ENCODE measurements at regions not wholly inside any gene's neighbourhood (a gene's known extent, or its start where the extent isn't known, plus 50 kb on each side); places are given as distances from the start of the nearest gene placed in this dataset.

- no peak for DNase-seq (ENCODE audit: low spot score)
Observed at GRCh38 chr4:62235911-62236310, 1035.8 kb downstream of the ADGRL3 start.

DNA sequence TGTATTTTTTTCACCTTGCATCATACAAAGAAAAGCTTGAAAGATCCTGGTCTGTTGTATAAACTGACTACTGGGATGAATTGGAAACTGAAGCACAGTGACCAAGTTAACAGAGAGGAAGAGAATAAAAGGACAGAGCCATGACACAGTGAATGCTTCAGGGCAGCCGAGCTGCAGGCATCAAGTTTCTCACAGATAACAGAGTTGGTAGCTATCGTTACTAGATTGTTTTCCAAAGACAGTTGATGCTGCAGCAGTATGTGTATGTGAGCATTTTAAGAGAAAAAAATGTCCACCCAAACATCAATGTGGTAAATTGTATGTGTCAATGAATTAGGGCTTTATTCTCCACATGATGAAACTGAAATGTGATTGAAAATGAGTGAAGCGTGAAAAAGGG, 1032.7 kb downstream of the ADGRL3 start:
- no peak for DNase-seq (ENCODE audit: low spot score)

DNA sequence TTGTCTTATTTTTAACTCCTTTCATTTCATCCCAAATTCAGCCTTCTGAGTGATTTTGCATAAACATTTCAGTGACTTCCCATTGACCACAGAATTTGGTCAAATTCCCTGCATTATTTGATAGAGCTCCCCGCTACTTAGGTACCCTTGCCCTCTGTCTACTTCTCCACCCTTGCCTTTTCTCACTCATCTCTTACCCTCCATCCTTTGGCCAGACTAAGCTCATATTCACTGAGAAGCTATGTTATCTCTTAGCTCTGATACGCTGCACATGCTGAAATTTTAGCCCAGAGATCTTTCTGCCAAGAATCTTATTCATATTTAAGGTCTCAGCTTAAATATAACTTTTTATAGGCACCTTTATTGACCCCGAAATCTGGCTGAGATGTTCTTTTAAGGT, 1031.9 kb downstream of the ADGRL3 start:
- DNase-seq (ENCODE audit: low spot score) = no peak

- DNase-seq (ENCODE audit: low spot score) = no peak
Observed at GRCh38 chr4:62226082-62226481, 1026.0 kb downstream of the ADGRL3 start.

DNA sequence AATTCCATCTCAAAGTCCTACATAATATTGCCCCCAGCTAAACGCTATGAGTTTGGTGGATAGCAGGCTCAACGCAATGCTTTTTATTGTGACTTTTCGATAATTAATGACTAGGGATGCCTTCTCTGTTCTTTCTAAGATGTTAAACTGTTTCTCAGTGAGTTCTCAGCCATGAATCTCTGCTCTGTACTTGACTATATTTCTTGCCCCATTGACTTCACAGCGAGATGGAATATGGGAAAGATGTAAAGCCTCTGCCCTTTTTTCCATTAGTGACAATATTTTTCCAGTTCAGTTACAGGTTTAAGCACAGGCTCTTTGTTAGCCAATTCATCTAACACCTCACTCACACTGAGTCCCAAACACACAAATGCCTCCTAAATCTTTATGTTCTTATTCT, 1022.0 kb downstream of the ADGRL3 start:
- DNase-seq (ENCODE audit: low spot score) = no peak

DNA sequence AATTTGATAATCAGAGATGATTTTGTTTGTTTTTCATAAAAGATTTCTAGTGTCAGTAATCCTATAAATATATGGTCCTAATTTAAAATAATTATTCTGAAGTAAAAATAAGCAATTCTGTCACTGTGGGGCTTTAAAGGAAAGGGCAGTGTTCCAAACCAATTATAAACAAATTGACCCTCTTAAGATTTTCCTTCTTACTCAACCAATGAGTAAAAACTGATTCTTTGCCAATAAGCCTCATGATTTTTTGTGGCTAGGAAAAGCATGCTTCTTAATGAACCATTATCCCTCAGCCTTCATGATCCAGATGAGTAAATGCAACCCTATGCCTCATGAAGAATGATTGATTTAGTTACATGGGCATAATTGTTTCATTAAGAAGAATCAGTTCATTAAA, 1010.4 kb downstream of the ADGRL3 start:
- no peak for DNase-seq (ENCODE audit: low spot score)

DNA sequence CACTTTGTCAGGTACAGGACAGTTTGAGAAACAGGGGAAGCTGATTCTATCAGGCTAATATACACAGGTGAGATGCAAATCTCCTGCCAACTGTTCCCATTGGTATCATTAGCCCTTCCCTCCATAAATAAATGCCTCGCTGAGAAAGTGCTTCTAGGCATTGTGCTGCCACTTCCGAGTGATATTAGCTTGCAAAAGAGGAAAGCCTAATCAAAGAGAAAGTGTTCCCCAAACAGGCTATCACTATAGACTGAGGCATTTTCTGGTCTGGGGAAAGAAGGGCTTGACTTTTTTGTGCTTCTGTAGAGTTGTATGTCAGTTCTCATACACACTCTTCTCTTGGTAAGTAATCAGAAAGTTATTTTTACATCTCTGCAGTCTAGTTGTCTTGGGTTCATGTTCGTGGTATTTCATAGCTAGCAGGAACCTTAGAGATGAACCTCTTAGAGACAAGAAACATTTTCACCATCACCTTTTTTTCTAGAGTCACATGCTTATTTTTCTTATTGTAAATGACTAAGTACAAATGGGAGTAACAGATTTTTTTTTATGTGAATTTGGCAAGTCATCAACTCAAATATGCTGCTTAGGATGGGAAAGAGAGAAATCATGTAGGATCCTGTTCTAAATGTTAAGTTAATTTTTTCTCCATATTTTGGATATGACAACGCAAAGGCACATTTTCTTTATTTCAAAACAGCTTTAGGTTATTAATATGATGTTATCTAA, 1009.8 kb downstream of the ADGRL3 start:
- no peak for DNase-seq (ENCODE audit: low spot score)

DNA sequence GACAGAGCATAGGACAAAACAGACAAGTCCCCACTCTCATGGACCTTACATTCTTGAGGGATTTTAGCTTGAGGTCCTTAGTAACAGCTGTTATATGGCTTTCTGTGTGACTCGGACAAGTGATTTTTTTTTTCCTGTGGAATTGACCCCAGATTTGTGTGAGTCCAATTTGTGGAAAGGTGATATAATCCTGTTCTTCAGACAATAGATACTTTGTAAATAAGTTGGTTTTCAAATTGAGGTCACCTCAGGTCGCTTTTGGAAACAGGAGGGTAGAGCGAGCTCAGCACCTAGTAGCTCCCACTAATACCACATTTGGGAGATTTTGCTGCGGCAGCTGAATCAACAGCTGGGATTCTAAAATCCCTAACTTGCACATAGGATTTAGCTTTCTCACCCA, 1008.8 kb downstream of the ADGRL3 start:
- DNase-seq (ENCODE audit: low spot score) = no peak

DNA sequence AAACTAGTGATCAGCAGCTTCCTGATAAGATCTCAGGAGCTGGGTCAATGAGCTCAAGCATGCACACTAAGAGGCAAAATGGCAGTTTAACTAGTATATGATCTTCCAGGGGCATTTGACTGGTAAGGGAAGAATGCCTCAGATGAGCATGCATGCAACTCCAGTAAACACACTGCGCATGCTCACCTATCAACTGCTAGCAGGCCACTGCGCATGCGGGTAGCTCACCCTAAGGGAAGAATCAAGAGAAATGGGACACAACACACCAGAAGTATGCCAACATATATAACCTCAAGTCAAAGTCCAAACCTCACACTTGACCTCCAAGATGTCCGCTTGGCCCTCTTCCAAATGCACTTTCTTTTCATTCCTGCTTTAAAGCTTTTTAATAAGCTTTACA, 1004.0 kb downstream of the ADGRL3 start:
- DNase-seq (ENCODE audit: low spot score) = no peak

DNA sequence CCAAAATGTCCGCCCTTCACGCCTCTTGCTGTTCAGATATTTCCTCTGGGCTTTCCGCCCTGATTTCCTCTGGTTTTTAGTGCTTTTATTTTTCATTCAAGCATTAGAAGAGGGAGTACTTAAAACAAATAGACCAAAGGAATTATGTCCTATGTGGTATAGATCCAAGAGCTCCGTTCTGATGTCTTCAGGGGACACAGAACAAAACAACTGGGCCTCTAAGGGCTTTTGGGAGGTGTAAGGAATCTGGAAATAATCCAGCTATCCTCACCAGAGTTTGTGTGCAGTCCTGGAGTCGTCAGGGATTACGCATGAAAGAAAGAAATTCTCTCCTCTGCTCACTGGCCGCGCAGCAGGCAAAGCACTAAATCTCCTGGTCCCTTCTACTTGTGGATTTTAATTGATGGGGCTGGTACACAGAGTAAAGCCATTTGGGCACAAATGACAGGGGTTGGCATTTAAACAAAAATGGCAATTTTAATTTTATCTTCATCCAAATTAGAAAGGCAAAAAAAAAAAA, 999.2 kb downstream of the ADGRL3 start:
- no peak for DNase-seq (ENCODE audit: low spot score)

- DNase-seq (ENCODE audit: low spot score) = no peak
Observed at GRCh38 chr4:62196338-62196737, 996.2 kb downstream of the ADGRL3 start.

GRCh38 chr4:62194342-62194741, 994.2 kb downstream of the ADGRL3 start:
- DNase-seq (ENCODE audit: low spot score) = no peak

DNA sequence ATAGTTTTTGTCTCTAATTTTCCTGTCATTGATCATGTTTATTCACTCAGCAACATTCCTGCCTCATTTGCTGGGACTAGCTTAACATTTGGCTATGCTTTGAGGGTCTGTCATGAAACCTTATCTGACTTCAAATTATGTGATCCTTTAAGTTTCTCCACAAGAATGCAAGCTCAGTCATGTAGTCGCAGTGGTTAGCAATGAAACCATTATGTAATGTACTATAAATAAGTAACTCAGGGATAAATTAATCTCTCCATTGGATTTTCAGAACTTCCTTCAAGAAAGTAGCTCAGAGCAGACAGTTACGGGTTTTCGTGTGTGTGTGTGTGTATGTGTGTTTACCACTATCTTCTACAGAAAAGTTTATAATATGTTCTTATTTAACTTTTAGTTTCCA, 993.6 kb downstream of the ADGRL3 start:
- DNase-seq (ENCODE audit: low spot score) = no peak

DNA sequence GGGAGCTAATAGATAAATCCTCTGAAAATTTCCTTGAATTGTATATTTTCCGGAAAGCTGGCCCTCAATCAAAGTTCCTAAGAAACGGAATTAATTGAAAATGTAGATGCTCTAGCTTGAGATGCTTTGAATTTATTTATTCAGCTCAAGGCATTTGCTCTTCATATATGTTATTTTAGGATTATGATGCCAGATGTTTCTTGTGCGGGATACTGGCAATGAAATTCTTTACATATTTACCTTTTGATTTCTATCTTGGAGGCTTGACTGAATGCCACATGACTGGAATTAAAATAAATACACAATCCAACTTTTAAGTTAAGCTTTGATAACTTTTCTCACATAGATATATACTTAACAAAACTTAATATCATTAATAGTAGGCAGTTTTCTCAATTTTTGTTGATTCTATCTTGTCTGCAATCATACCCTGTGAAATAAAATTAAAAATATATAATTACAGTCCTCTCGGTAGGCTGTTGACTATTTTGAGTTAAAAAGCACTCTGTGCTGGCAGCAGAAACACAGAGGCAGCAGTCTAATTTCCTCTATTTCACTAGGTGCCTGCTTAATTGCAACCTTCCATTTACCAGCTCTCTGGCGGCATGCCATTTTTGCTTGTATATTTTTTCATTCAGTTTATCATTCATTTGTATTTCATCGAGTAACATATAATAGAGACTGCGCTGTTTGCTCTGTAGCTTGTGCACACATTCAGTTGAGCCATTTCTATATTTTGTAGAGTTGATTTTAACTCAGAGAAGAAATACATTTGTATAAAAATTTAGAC, 991.5 kb downstream of the ADGRL3 start:
- DNase-seq (ENCODE audit: low spot score) = no peak

DNA sequence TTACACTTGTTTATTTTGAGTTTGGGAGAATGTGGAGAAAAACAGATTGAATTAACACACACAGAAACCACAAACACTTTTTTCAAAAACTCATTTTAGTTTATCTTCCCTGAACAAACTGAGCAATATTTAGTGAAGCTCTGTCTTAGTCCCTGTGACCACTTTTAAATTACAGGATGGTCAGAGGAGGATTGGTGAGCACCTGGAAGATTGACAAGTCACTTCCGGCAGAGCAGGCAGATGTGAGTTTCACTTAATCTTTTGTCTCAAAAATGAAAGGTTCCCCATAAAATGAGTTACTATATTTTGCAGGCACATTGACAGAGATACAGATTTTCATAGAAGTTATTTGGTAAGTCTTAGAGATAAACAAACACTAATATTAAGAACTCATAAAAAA, 970.1 kb downstream of the ADGRL3 start:
- no peak for DNase-seq (ENCODE audit: low spot score)

DNA sequence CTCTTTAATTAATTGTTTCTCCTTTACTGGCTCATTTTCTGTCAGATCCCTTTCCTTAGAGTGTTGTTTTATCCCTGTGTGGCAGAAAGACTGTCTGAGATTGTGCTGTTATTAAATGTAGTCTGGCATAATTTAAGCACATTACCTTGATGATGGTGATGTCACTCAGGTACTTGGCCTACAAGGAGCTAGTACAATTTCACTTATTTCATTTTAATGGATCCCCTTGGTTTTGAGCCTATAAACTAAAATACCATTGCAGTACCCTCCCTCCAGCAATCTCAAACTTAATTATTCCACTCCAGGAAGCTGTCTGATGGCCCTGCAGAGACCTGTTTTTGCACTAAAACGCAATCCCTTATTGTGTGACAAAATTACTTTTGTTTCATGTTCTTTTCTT, 968.6 kb downstream of the ADGRL3 start:
- DNase-seq (ENCODE audit: low spot score) = no peak

GRCh38 chr4:62162606-62163005, 962.5 kb downstream of the ADGRL3 start:
- no peak for DNase-seq (ENCODE audit: low spot score)

DNA sequence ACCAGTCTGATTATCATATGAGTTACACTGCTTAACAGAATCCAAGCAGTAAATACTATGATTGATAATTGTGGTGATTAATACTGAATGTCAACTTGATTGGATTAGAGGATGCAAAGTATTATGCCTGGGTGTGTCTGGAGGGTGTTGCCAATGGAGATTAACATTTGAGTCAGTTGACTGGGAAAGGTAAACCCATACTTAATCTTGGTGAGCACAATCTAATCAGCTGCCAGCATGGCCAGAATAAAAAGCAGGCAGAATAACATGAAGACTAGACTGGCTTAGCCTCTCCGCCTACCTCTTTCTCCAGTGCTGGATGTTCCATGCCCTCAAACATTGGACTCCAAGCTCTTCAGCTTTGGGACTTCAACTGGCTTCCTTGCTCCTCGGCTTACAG, 961.3 kb downstream of the ADGRL3 start:
- no peak for DNase-seq (ENCODE audit: low spot score)

DNA sequence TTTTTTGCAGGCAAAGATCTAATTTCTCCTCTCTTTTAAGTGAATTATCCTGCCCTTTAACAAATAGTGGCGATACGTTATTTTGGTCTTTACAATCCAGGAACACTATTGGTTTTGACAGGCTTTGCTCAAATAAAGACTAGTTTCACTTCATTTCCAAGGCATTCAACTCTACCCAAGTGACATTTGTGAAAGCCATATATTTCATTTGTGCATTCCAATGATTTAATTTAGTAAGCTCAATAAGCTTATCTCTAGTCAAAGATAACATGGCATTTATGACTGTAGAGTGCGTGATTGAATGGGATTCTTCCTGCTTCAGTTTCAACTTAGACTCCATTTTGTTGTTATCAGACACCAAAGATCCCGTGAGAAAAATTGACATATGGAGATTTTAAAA, 959.8 kb downstream of the ADGRL3 start:
- DNase-seq (ENCODE audit: low spot score) = no peak

- DNase-seq (ENCODE audit: low spot score) = no peak
Observed at GRCh38 chr4:62159306-62159705, 959.2 kb downstream of the ADGRL3 start.

DNA sequence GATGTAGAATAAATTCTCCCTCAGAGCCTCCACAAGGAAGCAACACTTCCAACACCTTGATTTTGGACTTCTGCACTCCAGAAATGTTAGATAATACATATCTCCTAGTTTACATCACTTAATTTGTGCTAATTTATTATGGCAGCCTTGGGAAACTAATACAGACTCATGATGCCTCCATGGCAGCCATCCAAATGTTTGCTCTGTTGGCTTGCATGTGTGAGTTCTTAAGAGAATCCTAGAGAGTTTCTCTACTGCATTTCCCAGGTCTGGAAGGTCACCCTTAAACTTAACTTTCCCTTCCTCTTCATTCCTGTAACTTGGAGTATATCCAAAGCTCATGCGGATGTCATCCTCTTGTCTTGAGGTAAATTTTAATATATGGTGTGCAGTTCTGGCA, 956.1 kb downstream of the ADGRL3 start:
- DNase-seq (ENCODE audit: low spot score) = no peak

GRCh38 chr4:62145276-62145675, 945.1 kb downstream of the ADGRL3 start:
- no peak for DNase-seq (ENCODE audit: low spot score)

DNA sequence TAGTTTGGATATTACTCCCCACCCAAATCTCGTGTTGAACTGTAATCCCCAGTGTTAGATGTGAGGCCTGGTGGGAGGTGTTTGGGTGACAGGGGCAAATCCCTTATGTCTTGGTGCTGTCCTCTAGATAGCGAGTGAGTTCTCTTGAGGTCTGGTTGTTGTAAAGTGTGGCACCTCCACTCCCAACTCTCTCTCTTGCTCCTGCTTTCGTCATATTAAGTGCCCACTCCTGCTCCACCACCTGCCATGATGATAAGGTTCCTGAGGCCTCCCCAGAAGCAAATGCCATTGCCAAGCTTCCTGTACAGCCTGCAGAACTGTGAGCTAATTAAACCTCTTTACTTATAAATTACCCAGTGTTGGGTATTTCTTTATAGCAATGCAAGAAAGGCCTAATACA, 944.3 kb downstream of the ADGRL3 start:
- DNase-seq (ENCODE audit: low spot score) = no peak

Data from pons (tissue), 1 donor.